GM10248 (cell line): ENCODE measurements at regions not wholly inside any gene's neighbourhood (a gene's known extent, or its start where the extent isn't known, plus 50 kb on each side); places are given as distances from the start of the nearest gene placed in this dataset.

Source experiments
- CTCF ChIA-PET: fragments of 300-600 bp; sonication (Branson Sonifier 250); formaldehyde crosslinking; extraction: SDS; loops from one replicate; lab custom pipeline; 2021; ENCODE audit warnings: antibody characterized with exemption; lab: Yijun Ruan, JAX
- POLR2A ChIA-PET: fragments of 350-650 bp; sonication (Branson Sonifier 250); formaldehyde crosslinking; extraction: SDS; loops from one replicate; lab custom pipeline; 2020; ENCODE audit warnings: antibody characterized with exemption; lab: Yijun Ruan, JAX
- DNase-seq: peaks from one replicate; pipeline ENCODE4 v3.0.0; 2012; ENCODE audit errors: extremely low spot score
- TF ChIP-seq, protein P1 (sequence below): IDR thresholded peaks from 2 replicates; pipeline ENCODE4 v1.5.1; 2012; ENCODE audit warnings: mild to moderate bottlenecking, low read depth; ENCODE audit errors: extremely low read depth, missing control alignments, control extremely low read depth

DNA sequence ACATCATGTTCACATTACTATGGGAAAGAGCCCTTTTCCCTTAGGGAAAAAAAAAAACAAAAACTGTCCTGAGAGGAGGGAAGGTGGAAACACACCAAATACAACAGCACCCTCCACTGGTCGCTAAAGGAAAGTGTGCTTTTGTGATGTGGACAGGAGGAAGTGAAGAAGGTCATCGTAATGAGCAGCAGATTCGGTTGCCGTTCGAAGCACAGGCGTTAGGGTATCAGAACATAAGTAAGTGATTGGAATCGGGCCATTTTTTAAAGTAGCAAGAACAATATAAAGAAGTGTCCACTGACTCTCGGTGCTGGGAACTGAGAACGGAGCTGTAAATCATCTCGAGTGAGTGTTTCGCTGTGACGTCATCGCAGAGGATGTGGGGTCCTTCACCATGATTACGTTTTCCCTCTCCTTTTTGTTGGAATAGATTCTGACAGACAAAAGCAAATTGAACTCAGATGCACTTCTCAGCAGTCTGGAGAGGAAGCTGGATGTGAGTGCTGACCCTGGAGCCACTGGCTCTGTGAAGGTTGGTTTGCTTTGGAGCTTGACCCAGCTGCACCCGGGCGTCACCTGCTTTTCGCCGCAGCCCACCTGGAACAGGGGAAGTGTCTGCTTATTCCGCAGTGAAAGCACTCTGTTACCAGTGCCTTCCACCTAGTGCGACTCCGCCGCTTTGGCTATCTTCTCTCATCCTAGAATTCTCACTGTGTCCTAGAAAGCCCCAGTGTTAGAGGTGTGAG, 203.6 kb upstream of the GMDS start:
- ChIA-PET CTCF (interaction anchor here (0.7 to 3.4 kb wide), 10 partner anchors 10 to 885 kb away, joined by 3 to 20 read pairs (median 3); no protein-coding TSS in a partner anchor), POLR2A (no interaction called here)
- peak; percentile 70 for DNase-seq
- TF ChIP-seq, protein P1, sequence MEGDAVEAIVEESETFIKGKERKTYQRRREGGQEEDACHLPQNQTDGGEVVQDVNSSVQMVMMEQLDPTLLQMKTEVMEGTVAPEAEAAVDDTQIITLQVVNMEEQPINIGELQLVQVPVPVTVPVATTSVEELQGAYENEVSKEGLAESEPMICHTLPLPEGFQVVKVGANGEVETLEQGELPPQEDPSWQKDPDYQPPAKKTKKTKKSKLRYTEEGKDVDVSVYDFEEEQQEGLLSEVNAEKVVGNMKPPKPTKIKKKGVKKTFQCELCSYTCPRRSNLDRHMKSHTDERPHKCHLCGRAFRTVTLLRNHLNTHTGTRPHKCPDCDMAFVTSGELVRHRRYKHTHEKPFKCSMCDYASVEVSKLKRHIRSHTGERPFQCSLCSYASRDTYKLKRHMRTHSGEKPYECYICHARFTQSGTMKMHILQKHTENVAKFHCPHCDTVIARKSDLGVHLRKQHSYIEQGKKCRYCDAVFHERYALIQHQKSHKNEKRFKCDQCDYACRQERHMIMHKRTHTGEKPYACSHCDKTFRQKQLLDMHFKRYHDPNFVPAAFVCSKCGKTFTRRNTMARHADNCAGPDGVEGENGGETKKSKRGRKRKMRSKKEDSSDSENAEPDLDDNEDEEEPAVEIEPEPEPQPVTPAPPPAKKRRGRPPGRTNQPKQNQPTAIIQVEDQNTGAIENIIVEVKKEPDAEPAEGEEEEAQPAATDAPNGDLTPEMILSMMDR, result peak; percentile 61

DNA sequence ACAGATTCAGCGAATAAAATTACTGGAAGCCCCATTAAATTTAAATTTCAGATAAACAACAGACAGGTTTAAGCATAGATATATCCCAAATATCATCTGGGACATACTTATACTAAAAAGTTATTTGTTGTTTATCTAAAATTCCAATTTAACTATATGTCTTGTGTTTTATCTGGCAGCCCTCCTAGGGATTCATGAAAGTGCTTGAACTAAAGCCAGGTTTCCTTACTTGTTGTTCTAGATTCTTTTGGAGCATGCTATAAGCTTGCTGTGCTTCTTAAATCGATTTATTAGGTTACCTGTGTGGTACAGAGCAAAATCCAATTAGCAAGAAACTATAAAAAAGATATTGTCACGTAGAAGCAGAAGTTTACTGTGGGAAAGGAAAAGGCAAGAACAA, 202.5 kb upstream of the GMDS start:
- ChIA-PET CTCF (interaction anchor here (0.7 to 3.4 kb wide), 10 partner anchors 9 to 884 kb away, joined by 3 to 20 read pairs (median 4); no protein-coding TSS in a partner anchor), POLR2A (no interaction called here)
- no peak for DNase-seq
- TF ChIP-seq, protein P1, result no peak

DNA sequence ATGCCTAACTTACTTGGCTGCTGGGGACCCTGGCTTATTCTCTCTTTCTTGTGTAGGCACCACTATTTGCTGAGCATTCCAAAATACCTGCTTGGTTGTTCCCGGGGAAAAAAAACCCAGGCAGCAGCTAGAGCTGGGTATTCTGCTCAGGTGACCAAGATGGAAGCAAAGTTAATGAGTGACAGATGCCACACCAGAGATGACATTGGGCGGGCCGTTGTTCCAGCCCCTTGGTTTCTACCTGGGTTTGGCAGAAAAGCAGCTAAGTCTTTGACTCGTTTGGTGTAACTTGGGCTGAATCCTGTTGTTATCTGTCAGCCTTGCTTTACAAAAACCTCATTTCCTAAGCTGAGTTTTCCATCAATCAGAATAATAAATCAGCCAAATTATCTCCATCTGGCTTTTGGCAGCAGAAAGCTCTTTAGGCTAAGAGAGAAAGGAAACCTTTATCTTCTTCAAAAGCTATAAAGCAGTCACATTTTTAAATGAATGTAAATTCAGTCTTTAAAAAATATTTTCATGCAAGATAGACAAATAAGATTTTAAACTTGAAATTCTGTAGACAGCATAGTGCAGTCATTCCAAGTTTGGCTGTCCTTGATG, 202.0 kb upstream of the GMDS start:
- ChIA-PET CTCF (interaction anchor here (1.1 to 3.4 kb wide), 7 partner anchors 11 to 851 kb away, joined by 3 to 20 read pairs (median 6); no protein-coding TSS in a partner anchor), POLR2A (no interaction called here)
- TF ChIP-seq, protein P1, result no peak
- DNase-seq, result no peak

DNA sequence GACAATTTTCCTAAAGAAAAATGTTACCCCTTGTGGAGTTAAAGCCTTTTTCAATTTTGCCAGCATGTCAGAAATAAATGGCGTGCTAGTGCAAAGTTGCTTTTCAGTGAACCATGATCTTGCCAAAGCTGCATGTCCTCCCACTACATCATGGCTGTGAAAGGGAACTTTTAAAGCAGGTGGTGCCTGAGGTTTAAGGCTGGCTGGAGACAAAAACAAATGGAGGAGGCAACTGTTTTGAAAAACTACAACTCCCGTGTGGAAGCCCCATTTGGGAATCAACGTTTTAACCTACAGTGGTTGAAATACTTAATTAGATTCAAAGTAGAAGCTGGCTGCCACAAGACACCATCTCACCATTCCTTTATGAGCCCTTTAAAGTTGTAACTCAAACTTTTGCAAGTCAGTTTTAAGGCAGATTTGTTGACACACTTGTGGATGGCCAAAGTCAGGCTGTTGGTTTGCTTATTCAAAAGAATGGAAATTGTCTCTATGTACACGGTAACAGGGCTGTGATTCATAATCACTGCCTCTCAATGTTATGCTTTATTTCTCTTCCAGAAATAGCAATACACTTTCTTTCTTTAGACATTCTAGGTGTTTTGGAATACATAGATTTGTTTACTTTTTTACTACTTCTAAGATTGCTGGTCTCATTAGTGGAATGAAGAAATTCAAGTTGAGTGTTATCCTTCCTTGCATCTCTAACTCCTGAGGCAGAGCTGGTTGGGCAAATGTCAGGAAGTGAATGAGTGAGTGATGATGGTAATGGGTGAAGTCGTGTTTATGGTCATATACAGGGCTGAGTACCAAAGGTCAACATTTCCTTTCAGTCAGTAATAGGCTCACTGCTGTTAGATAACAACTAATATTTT, 196.4 kb upstream of the GMDS start:
- ChIA-PET CTCF (no interaction called here), POLR2A (no interaction called here)
- TF ChIP-seq, protein P1, result no peak
- DNase-seq, result no peak

DNA sequence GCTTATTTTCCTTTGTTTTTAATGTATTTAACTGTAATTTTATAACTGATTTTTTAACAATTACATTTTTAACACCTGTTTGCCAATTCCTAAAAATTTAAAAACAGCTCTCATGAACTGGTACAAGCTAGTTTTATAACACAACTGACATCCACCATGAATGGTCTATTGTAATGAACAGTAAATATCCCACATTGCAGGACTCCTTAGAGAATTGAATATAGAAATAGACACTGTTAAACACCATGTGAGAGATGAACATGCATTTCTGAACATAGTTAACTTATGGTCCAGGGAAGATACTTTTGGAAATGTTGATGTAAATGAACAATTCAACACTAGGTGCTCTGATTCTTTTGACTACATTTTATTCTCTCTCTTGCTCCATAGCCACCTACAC, 195.1 kb upstream of the GMDS start:
- CTCF ChIA-PET, result no interaction called here
- TF ChIP-seq, protein P1, result no peak
- POLR2A ChIA-PET, result no interaction called here
- no peak for DNase-seq

DNA sequence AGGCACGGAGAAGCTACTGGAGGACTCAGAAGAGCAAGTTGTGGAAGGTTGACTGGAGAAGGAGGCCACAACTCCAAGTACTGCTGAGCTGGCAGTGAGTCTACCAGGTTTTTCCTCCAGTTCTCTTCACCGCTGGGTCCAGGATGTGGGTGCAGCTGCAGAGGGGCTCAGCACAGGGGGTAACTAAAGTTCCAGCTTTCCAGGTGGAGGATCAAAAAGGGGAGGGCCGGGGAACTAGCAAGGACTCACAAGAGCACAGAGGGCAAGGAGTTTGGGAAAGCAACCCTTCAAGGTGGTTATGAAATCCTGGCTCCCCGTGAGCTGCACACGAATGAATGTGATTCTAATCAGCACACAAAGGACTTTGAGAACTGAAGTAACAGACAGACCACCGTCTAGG, 194.2 kb upstream of the GMDS start:
- DNase-seq, result no peak
- TF ChIP-seq, protein P1, result no peak
- CTCF ChIA-PET, result interaction anchor here (1.1 kb wide), 1 partner anchor 9 kb away, joined by 3 read pairs; no protein-coding TSS in a partner anchor
- POLR2A ChIA-PET, result no interaction called here
